Endothelial cell of umbilical vein (primary cell): ENCODE measurements at regions not wholly inside any gene's neighbourhood (a gene's known extent, or its start where the extent isn't known, plus 50 kb on each side); places are given as distances from the start of the nearest gene placed in this dataset.

Experiments
- CTCF ChIP-seq, 2 donors: IDR thresholded peaks; 1 replicate in 1 of 2; 2 replicates in 1 of 2; pipeline ENCODE4 v1.5.1; 2011; ENCODE audit warnings: low read length in 2 of 2, mild to moderate bottlenecking in 2 of 2, moderate library complexity in 2 of 2, control low read depth in 1 of 2, inconsistent platforms in 1 of 2, low read depth in 1 of 2; ENCODE audit not compliant: insufficient read depth in 1 of 2; ENCODE audit errors: extremely low read depth in 1 of 2
- EZH2 ChIP-seq: IDR thresholded peaks from 2 replicates; pipeline ENCODE4 v1.6.1; 2012; ENCODE audit warnings: borderline replicate concordance, low read depth, mild to moderate bottlenecking, moderate library complexity, low read length, inconsistent platforms; ENCODE audit not compliant: severe bottlenecking
- GATA2 ChIP-seq: IDR thresholded peaks from 2 replicates; pipeline ENCODE4 v1.7.0; 2011; ENCODE audit warnings: low read depth, mild to moderate bottlenecking, moderate library complexity, mixed read lengths, low read length; ENCODE audit not compliant: insufficient read length, insufficient read depth
- JUN ChIP-seq: IDR thresholded peaks from 2 replicates; pipeline ENCODE4 v1.6.1; 2011; ENCODE audit warnings: borderline replicate concordance, low read depth; ENCODE audit not compliant: insufficient read length, insufficient read depth
- MAX ChIP-seq: IDR thresholded peaks from 2 replicates; pipeline ENCODE4 v1.6.1; 2011; ENCODE audit not compliant: insufficient read depth, insufficient read length
- POLR2A ChIP-seq: IDR thresholded peaks from 2 replicates; pipeline ENCODE4 v1.6.1; 2012; ENCODE audit warnings: low read depth, mild to moderate bottlenecking, control low read depth, low read length
- POLR2AphosphoS5 ChIP-seq: IDR thresholded peaks from 2 replicates; pipeline ENCODE4 v1.6.1; 2012; ENCODE audit warnings: low read depth, mild to moderate bottlenecking, control low read depth, low read length, moderate library complexity; ENCODE audit not compliant: insufficient read depth

DNA sequence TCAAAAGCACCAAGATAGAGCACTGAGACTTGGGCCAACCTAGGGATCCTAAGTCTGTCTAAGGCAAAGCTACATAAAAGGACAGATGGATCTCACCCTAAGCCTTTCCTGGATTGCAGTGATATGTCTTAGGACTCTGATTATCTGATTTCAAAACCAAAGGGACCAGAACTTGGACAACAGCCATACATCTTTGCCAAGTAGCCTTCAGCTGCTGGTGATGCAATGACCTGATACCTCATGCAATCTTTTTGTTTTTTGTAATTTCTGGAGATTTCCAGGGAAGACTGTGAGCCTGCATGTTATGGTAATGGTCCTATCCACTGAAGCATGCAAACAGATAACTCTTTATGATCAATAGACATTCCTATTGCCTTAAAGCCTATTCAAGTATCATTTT lies 230.4 kb upstream of the MTNR1B start:
- no peak for TF ChIP-seq POLR2AphosphoS5
- TF ChIP-seq POLR2A, result no peak
- no peak for TF ChIP-seq CTCF (IDR thresholded peaks at IDR 0.05; ENCODE audit: extremely low read depth in 1 of 2, insufficient read depth in 1 of 2, low read depth in 1 of 2, low read length in 2 of 2)
- TF ChIP-seq GATA2, result no peak
- no peak for TF ChIP-seq EZH2
- no peak for TF ChIP-seq MAX
- no peak for TF ChIP-seq JUN
